H1 (cell line): ENCODE measurements at regions not wholly inside any gene's neighbourhood (a gene's known extent, or its start where the extent isn't known, plus 50 kb on each side); places are given as distances from the start of the nearest gene placed in this dataset.
A peak's percentile ranks its signal among the peaks of the same experiment; 100 is the strongest.

ENCODE experiments used
- CTCF ChIA-PET: fragments of 300-600 bp; sonication (Branson Sonifier 250); formaldehyde crosslinking; loops from one replicate; lab custom pipeline; 2021; ENCODE audit not compliant: partially characterized antibody; lab: Charles Lee
- POLR2A ChIA-PET: fragments of 300-600 bp; sonication (Branson Sonifier 250); formaldehyde crosslinking; loops from one replicate; lab custom pipeline; 2021; ENCODE audit warnings: inconsistent platforms; ENCODE audit not compliant: partially characterized antibody; lab: Charles Lee
- DNase-seq, 2 experiments: peaks; one replicate each; pipeline versions ENCODE4 v3.0.0 to v3.0.0-alpha.2; 2010 to 2022; ENCODE audit warnings: low spot score in 2 of 2, low read depth in 1 of 2, mixed read lengths in 1 of 2
- FAIRE-seq: peaks from 2 replicates; lab custom pipeline; 2011; peaks lifted over from hg19 to GRCh38; lab: Jason Lieb, UNC
- H2AFZ ChIP-seq: 2 replicates; pipeline ENCODE4 v1.8.1; 2012; ENCODE audit warnings: low read length, inconsistent platforms
- H2AK5ac ChIP-seq: 2 replicates; pipeline ENCODE4 v1.6.1; 2013; ENCODE audit warnings: low read depth, low read length
- H2BK120ac ChIP-seq: replicated peaks from 2 replicates; pipeline ENCODE3; 2013; ENCODE audit warnings: low read depth, low read length, inconsistent platforms
- H2BK12ac ChIP-seq: 2 replicates; pipeline ENCODE4 v1.6.1; 2013; ENCODE audit warnings: low read depth, low read length
- H2BK15ac ChIP-seq: 2 replicates; pipeline ENCODE4 v1.6.1; 2013; ENCODE audit warnings: low read length
- H2BK20ac ChIP-seq: 2 replicates; pipeline ENCODE4 v1.6.1; 2013; ENCODE audit warnings: low read length
- H2BK5ac ChIP-seq: 2 replicates; pipeline ENCODE4 v1.6.1; 2013; ENCODE audit warnings: low read depth, low read length
- H3K14ac ChIP-seq: 2 replicates; pipeline ENCODE4 v1.6.1; 2013; ENCODE audit warnings: inconsistent platforms; ENCODE audit not compliant: insufficient read length
- H3K18ac ChIP-seq: 2 replicates; pipeline ENCODE4 v1.6.1; 2013; ENCODE audit warnings: low read length; ENCODE audit errors: extremely low read depth
- H3K23ac ChIP-seq: 2 replicates; pipeline ENCODE4 v1.6.1; 2013; ENCODE audit warnings: inconsistent platforms; ENCODE audit not compliant: insufficient read length
- H3K23me2 ChIP-seq: 2 replicates; pipeline ENCODE4 v1.6.1; 2013; ENCODE audit warnings: low read depth, low read length
- H3K27ac ChIP-seq: 2 replicates; pipeline ENCODE4 v1.6.1; 2011; ENCODE audit warnings: low read depth, low read length, inconsistent platforms
- H3K27me3 ChIP-seq, 4 experiments: replicated peaks in 1 of 4; 1 replicate in 1 of 4; 2 replicates in 3 of 4; pipeline versions ENCODE4 v1.6.1 to v1.8.1; 2011 to 2013; ENCODE audit warnings: low read length in 3 of 4, mild to moderate bottlenecking in 3 of 4, inconsistent platforms in 2 of 4, mixed read lengths in 2 of 4, moderate library complexity in 1 of 4; ENCODE audit not compliant: control insufficient read depth in 3 of 4, insufficient read depth in 3 of 4; ENCODE audit errors: extremely low read depth in 1 of 4
- H3K36me3 ChIP-seq, 4 experiments: 2 replicates each; pipeline versions ENCODE4 v1.6.1 to v1.8.1; 2011 to 2013; ENCODE audit warnings: mild to moderate bottlenecking in 4 of 4, low read length in 3 of 4, moderate library complexity in 2 of 4, control low read depth in 1 of 4, inconsistent platforms in 1 of 4; ENCODE audit not compliant: insufficient read depth in 4 of 4, control insufficient read depth in 2 of 4
- H3K4ac ChIP-seq: replicated peaks from 2 replicates; pipeline ENCODE3; 2013; ENCODE audit warnings: low read length, low read depth, mixed read lengths, inconsistent platforms; ENCODE audit not compliant: insufficient read length
- H3K4me1 ChIP-seq, 4 experiments: replicated peaks in 1 of 4; 1 replicate in 1 of 4; 2 replicates in 3 of 4; pipeline versions ENCODE4 v1.6.1 to v1.8.1; 2011 to 2013; ENCODE audit warnings: low read length in 3 of 4, inconsistent platforms in 2 of 4, mixed read lengths in 1 of 4; ENCODE audit not compliant: insufficient read depth in 4 of 4, control insufficient read depth in 3 of 4
- H3K4me2 ChIP-seq, 2 experiments: 2 replicates each; pipeline versions ENCODE4 v1.6.1 to v1.8.1; 2011 to 2013; ENCODE audit warnings: low read depth in 2 of 2, low read length in 2 of 2, control low read depth in 1 of 2, inconsistent platforms in 1 of 2, mild to moderate bottlenecking in 1 of 2; ENCODE audit not compliant: insufficient read depth in 1 of 2
- H3K4me3 ChIP-seq, 4 experiments: fragments of 200-600, 300-600 bp in 1 of 4; sonication (generic), shearing (Covaris generic), sonication (Bioruptor Twin) in 1 of 4; 2 replicates each; pipeline versions ENCODE4 v1.5.1 to v1.8.1; 2011 to 2016; ENCODE audit warnings: low read length in 4 of 4, low read depth in 3 of 4, control low read depth in 2 of 4, inconsistent platforms in 2 of 4, mild to moderate bottlenecking in 2 of 4, mixed read lengths in 1 of 4, moderate library complexity in 1 of 4; ENCODE audit not compliant: insufficient read depth in 2 of 4; ENCODE audit errors: extremely low read depth in 1 of 4
- H3K56ac ChIP-seq: replicated peaks from 2 replicates; pipeline ENCODE3; 2013; ENCODE audit warnings: low read depth, mild to moderate bottlenecking, mixed read lengths, low read length, inconsistent platforms; ENCODE audit not compliant: insufficient read length
- H3K79me1 ChIP-seq: 2 replicates; pipeline ENCODE4 v1.6.1; 2013; ENCODE audit warnings: low read depth, low read length, control low read depth
- H3K79me2 ChIP-seq, 2 experiments: 2 replicates each; pipeline versions ENCODE4 v1.6.1 to v1.8.1; 2012 to 2013; ENCODE audit warnings: low read length in 2 of 2, mild to moderate bottlenecking in 2 of 2, inconsistent platforms in 1 of 2; ENCODE audit not compliant: insufficient read depth in 2 of 2, control insufficient read depth in 1 of 2
- H3K9ac ChIP-seq, 4 experiments: replicated peaks in 1 of 4; 1 replicate in 1 of 4; 2 replicates in 3 of 4; pipeline versions ENCODE4 v1.6.1 to v1.8.1; 2011 to 2013; ENCODE audit warnings: low read depth in 3 of 4, low read length in 3 of 4, control low read depth in 2 of 4, mild to moderate bottlenecking in 2 of 4, moderate library complexity in 2 of 4, inconsistent platforms in 1 of 4; ENCODE audit errors: extremely low read depth in 1 of 4
- H3K9me3 ChIP-seq, 2 experiments: 2 replicates each; pipeline versions ENCODE4 v1.6.1 to v1.8.1; 2012 to 2013; ENCODE audit warnings: mild to moderate bottlenecking in 2 of 2, moderate library complexity in 2 of 2, control low read depth in 1 of 2, inconsistent platforms in 1 of 2, low read depth in 1 of 2, low read length in 1 of 2, mixed read lengths in 1 of 2; ENCODE audit not compliant: insufficient read depth in 2 of 2
- H4K20me1 ChIP-seq, 2 experiments: replicated peaks in 1 of 2; 2 replicates each; pipeline versions ENCODE3 to v1.8.1; 2011 to 2013; ENCODE audit warnings: inconsistent platforms in 2 of 2, low read length in 2 of 2, mild to moderate bottlenecking in 1 of 2; ENCODE audit not compliant: insufficient read depth in 2 of 2, control insufficient read depth in 1 of 2
- H4K5ac ChIP-seq: 2 replicates; pipeline ENCODE4 v1.6.1; 2013; ENCODE audit warnings: low read length, low read depth, mixed read lengths, inconsistent platforms; ENCODE audit not compliant: insufficient read length
- H4K8ac ChIP-seq: 2 replicates; pipeline ENCODE4 v1.8.0; 2013; ENCODE audit warnings: mild to moderate bottlenecking, moderate library complexity, low read length, inconsistent platforms; ENCODE audit not compliant: insufficient read depth; ENCODE audit errors: extremely low read depth
- H4K91ac ChIP-seq: replicated peaks from 2 replicates; pipeline ENCODE3; 2013; ENCODE audit warnings: low read length, mixed read lengths, inconsistent platforms; ENCODE audit not compliant: insufficient read length
- BCL11A ChIP-seq, 2 experiments: IDR thresholded peaks; one replicate each; pipeline ENCODE4 v1.6.1; 2011; ENCODE audit warnings: low read depth in 2 of 2, low read length in 2 of 2, mild to moderate bottlenecking in 2 of 2
- SP4 ChIP-seq: IDR thresholded peaks from 2 replicates; pipeline ENCODE4 v1.6.1; 2012; ENCODE audit warnings: low read length, inconsistent platforms
- WGBS, 2 experiments: shearing (Covaris generic) in 1 of 2; methylation state at CpG; one replicate each; pipeline versions ENCODE4 v1.1.6 to v1.1.7; 2013 to 2015; ENCODE audit warnings: low lambda C conversion rate in 2 of 2, mixed read lengths in 2 of 2, inconsistent platforms in 1 of 2, low coverage in 1 of 2, missing lambda C conversion rate in 1 of 2; ENCODE audit not compliant: insufficient replicate concordance in 2 of 2, insufficient coverage in 1 of 2, insufficient read length in 1 of 2; ENCODE audit errors: extremely low coverage in 1 of 2, missing lambda C conversion rate in 1 of 2; 5-methylcytosine and 5-hydroxymethylcytosine counted together

- no peaks in the 10 kb centered on the region for H3K27me3 ChIP-seq
- H2AK5ac ChIP-seq = no peak overlapping the region
- no peak overlapping the region for H3K27ac ChIP-seq
- no peak overlapping the region for H4K5ac ChIP-seq
- no peak overlapping the region for H2BK15ac ChIP-seq
- no peak overlapping the region for H2BK120ac ChIP-seq
- H3K4me3 ChIP-seq = no peak overlapping the region
- H4K91ac ChIP-seq = no peak overlapping the region
- peaks cover 1% of the 10 kb centered on the region; the same call in 1 of the 2 replicates for H3K23me2 ChIP-seq
- no peak overlapping the region for H2BK5ac ChIP-seq
- 50% methylated on average over 7 of the region's 7 CpGs; no CpG with 5 or more reads in 1 of the 2 experiments for WGBS, 2 experiments
- CTCF ChIA-PET = no interaction called here
- H3K9ac ChIP-seq = no peak overlapping the region
- no peaks in the 10 kb centered on the region for H3K79me2 ChIP-seq
- no peaks in the 10 kb centered on the region for H3K36me3 ChIP-seq
- no peaks in the 10 kb centered on the region for H3K4me1 ChIP-seq
- H3K18ac ChIP-seq = no peak overlapping the region
- no peak for TF ChIP-seq BCL11A (IDR thresholded peaks at IDR 0.05; ENCODE audit: low read depth in 2 of 2, low read length in 2 of 2)
- TF ChIP-seq SP4 = no peak
- TF ChIP-seq, all 59 proteins: peak for 0
- no peak overlapping the region for H2BK12ac ChIP-seq
- 0 out of 2 replicates have a peak overlapping the region, but pooled peaks have one; percentile 11 for H2AFZ ChIP-seq
- no peaks in the 10 kb centered on the region for H3K79me1 ChIP-seq
- no peak overlapping the region for H4K8ac ChIP-seq
- no peak overlapping the region for H3K4me2 ChIP-seq
- H2BK20ac ChIP-seq = no peak overlapping the region
- H3K4ac ChIP-seq = no peak overlapping the region
- no peak overlapping the region for H3K56ac ChIP-seq
- H3K9me3 ChIP-seq = no peaks in the 10 kb centered on the region
- DNase-seq (no peak), FAIRE-seq (no peak)
- no peaks in the 10 kb centered on the region for H4K20me1 ChIP-seq
- H3K14ac ChIP-seq = no peak overlapping the region
- no peak overlapping the region for H3K23ac ChIP-seq
- POLR2A ChIA-PET = no interaction called here
Measured at GRCh38 chr9:11374926-11375325, 762.1 kb upstream of the PTPRD start.
